ENCODE measurements at regions not wholly inside any gene's neighbourhood (a gene's known extent, or its start where the extent isn't known, plus 50 kb on each side); places are given as distances from the start of the nearest gene placed in this dataset.

DNA sequence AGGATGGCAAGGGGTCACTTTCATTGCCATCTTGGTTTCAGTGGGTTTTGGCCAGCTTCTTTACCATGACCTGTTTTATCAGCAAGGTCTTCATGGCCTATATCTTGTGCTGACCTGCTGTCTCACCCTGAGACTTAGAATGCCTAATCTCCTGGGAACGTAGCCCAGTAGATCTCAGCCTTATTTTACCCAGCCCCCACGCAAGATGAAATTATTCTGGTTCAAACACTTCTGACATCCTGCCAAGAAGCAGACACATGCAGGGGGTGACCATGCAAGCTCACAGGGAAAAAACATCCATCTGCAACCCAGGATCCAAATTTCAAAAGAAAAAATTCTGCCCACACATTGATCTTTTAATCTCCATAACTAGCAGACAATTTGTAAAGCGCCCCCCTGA lies 88.4 kb upstream of the EEPD1 start:
- TF ChIP-seq EZH2 (IDR thresholded peaks at IDR 0.05; ENCODE audit: borderline replicate concordance, low read depth, low read length, severe bottlenecking) (no peak), POLR2A (IDR thresholded peaks at IDR 0.05; ENCODE audit: low read depth, low read length) (no peak), JUN (IDR thresholded peaks at IDR 0.05; ENCODE audit: borderline replicate concordance, insufficient read depth, insufficient read length, low read depth) (no peak), MYC (IDR thresholded peaks at IDR 0.05; ENCODE audit: low read depth, low read length) (no peak), POLR2AphosphoS5 (IDR thresholded peaks at IDR 0.05; ENCODE audit: insufficient read depth, low read depth, low read length) (no peak)
- TF ChIP-seq, protein P1, sequence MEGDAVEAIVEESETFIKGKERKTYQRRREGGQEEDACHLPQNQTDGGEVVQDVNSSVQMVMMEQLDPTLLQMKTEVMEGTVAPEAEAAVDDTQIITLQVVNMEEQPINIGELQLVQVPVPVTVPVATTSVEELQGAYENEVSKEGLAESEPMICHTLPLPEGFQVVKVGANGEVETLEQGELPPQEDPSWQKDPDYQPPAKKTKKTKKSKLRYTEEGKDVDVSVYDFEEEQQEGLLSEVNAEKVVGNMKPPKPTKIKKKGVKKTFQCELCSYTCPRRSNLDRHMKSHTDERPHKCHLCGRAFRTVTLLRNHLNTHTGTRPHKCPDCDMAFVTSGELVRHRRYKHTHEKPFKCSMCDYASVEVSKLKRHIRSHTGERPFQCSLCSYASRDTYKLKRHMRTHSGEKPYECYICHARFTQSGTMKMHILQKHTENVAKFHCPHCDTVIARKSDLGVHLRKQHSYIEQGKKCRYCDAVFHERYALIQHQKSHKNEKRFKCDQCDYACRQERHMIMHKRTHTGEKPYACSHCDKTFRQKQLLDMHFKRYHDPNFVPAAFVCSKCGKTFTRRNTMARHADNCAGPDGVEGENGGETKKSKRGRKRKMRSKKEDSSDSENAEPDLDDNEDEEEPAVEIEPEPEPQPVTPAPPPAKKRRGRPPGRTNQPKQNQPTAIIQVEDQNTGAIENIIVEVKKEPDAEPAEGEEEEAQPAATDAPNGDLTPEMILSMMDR (IDR thresholded peaks at IDR 0.05; ENCODE audit: extremely low read depth in 1 of 2, insufficient read depth in 1 of 2, low read depth in 1 of 2, low read length in 2 of 2), result no peak
- TF ChIP-seq, protein P2, sequence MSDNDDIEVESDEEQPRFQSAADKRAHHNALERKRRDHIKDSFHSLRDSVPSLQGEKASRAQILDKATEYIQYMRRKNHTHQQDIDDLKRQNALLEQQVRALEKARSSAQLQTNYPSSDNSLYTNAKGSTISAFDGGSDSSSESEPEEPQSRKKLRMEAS (IDR thresholded peaks at IDR 0.05; ENCODE audit: insufficient read depth, insufficient read length), result no peak

Measured in endothelial cell of umbilical vein (primary cell).